ENCODE measurements at regions not wholly inside any gene's neighbourhood (a gene's known extent, or its start where the extent isn't known, plus 50 kb on each side); places are given as distances from the start of the nearest gene placed in this dataset.
"Not testable (repeated sequence)": the region's sequence is repeated elsewhere in the genome, so short reads cannot be mapped to it uniquely, and the experiment has no call there.

DNA sequence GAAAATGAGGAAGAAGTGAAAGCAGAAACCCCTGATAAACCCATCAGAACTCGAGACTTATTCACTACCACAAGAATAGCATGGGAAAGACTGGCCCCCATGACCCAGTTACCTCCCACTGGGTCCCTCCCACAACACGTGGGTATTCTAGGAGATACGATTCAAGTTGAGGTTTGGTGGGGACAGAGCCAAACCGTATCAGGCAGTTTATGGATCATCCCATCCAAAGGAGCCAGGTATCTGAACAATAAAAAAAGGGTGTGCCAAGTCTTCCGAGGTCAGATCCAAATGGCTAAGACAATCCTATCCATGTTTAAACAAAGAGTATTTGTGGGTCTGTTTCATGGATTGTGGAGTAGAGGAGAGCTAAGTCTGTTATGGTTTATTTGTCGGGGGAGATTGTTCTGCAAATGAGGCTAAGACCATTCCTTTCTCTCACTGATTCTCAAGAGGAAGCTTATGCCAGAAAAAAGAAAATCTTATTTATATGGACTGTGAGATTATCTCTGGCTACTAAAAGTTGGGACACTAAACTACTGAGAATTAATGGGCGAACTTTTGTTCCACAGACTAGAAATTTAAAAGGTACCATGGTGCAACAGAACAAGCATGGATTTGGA is 203.7 kb downstream of the IPMK start:
- Histone ChIP-seq H3K27me3 (ENCODE audit: control insufficient read depth, insufficient read depth, low read length) (0 out of 2 replicates have a peak, but pooled peaks cover under 1% of the 10 kb centered on the region), H3K27ac (ENCODE audit: low read length) (no peak overlapping the region), H3K36me3 (ENCODE audit: control insufficient read depth, insufficient read depth, low read length) (no peaks in the 10 kb centered on the region), H3K9me3 (ENCODE audit: control insufficient read depth, insufficient read depth, low read depth, low read length) (no peaks in the 10 kb centered on the region), H3K4me1 (ENCODE audit: control insufficient read depth, insufficient read depth, low read length) (no peaks in the 10 kb centered on the region), H3K4me3 (ENCODE audit: low read depth in 2 of 2, low read length in 2 of 2) (no peak overlapping the region)
- CTCF ChIA-PET, result no interaction called here
- POLR2A ChIA-PET, result no interaction called here
- no TSS peak for BruUV-seq (replicated peaks)
- TF ChIP-seq, protein P1, sequence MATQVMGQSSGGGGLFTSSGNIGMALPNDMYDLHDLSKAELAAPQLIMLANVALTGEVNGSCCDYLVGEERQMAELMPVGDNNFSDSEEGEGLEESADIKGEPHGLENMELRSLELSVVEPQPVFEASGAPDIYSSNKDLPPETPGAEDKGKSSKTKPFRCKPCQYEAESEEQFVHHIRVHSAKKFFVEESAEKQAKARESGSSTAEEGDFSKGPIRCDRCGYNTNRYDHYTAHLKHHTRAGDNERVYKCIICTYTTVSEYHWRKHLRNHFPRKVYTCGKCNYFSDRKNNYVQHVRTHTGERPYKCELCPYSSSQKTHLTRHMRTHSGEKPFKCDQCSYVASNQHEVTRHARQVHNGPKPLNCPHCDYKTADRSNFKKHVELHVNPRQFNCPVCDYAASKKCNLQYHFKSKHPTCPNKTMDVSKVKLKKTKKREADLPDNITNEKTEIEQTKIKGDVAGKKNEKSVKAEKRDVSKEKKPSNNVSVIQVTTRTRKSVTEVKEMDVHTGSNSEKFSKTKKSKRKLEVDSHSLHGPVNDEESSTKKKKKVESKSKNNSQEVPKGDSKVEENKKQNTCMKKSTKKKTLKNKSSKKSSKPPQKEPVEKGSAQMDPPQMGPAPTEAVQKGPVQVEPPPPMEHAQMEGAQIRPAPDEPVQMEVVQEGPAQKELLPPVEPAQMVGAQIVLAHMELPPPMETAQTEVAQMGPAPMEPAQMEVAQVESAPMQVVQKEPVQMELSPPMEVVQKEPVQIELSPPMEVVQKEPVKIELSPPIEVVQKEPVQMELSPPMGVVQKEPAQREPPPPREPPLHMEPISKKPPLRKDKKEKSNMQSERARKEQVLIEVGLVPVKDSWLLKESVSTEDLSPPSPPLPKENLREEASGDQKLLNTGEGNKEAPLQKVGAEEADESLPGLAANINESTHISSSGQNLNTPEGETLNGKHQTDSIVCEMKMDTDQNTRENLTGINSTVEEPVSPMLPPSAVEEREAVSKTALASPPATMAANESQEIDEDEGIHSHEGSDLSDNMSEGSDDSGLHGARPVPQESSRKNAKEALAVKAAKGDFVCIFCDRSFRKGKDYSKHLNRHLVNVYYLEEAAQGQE (IDR thresholded peaks at IDR 0.05; ENCODE audit: insufficient read depth in 1 of 2, low read depth in 2 of 2, low read length in 1 of 2), result no peak
- in situ Hi-C loops (cut with HindIII; ENCODE audit: low pct_unique_long_range_greater_than_20kb, low sequenced_read_pairs) (no loop called here), intact Hi-C loops (cut with micrococcal nuclease; ENCODE audit: unreplicated experiment) (loop anchor here (10.0 kb wide), 3 partner anchors 199 to 409 kb away; no protein-coding TSS in a partner anchor)
- ATAC-seq (no peak), DNase-seq (ENCODE audit: low read depth, low spot score) (no peak)

GRCh38 chr10:58058683-58059082 is 209.0 kb downstream of the IPMK start:
- ATAC-seq; intact Hi-C loops (cut with micrococcal nuclease; ENCODE audit: unreplicated experiment); H3K27ac ChIP-seq (ENCODE audit: low read length); H3K4me3 ChIP-seq (ENCODE audit: low read depth in 2 of 2, low read length in 2 of 2); H3K27me3 ChIP-seq (ENCODE audit: control insufficient read depth, insufficient read depth, low read length); POLR2A ChIA-PET; CTCF ChIA-PET; in situ Hi-C loops (cut with HindIII; ENCODE audit: low pct_unique_long_range_greater_than_20kb, low sequenced_read_pairs); H3K36me3 ChIP-seq (ENCODE audit: control insufficient read depth, insufficient read depth, low read length); BruUV-seq (replicated peaks); H3K9me3 ChIP-seq (ENCODE audit: control insufficient read depth, insufficient read depth, low read depth, low read length); DNase-seq (ENCODE audit: low read depth, low spot score); H3K4me1 ChIP-seq (ENCODE audit: control insufficient read depth, insufficient read depth, low read length): not testable (repeated sequence)
- TF ChIP-seq, protein P2, sequence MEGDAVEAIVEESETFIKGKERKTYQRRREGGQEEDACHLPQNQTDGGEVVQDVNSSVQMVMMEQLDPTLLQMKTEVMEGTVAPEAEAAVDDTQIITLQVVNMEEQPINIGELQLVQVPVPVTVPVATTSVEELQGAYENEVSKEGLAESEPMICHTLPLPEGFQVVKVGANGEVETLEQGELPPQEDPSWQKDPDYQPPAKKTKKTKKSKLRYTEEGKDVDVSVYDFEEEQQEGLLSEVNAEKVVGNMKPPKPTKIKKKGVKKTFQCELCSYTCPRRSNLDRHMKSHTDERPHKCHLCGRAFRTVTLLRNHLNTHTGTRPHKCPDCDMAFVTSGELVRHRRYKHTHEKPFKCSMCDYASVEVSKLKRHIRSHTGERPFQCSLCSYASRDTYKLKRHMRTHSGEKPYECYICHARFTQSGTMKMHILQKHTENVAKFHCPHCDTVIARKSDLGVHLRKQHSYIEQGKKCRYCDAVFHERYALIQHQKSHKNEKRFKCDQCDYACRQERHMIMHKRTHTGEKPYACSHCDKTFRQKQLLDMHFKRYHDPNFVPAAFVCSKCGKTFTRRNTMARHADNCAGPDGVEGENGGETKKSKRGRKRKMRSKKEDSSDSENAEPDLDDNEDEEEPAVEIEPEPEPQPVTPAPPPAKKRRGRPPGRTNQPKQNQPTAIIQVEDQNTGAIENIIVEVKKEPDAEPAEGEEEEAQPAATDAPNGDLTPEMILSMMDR (IDR thresholded peaks at IDR 0.05), result 0 out of 2 replicates have a peak, but pooled peaks have one; percentile 11

DNA sequence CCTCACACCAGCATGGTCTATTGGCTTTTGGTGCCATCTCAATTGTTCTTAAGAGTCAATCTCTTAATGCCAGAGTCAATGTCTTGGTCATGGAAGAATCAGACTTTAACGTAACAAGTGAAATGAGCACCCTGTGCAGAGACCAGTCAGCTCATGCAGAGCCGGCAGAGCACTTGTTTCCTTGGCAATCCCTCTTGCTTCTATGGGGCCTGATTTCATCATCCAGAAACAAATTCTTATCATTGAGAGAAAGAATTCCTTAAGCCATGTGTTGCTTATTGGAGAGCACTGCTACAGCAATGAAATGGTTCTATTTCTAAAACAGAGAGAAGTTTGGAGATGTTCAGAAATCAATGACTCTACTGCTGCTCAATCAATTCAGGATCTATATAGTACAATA is 212.8 kb downstream of the IPMK start:
- CTCF ChIA-PET, result no interaction called here
- Histone ChIP-seq H3K4me1 (ENCODE audit: control insufficient read depth, insufficient read depth, low read length) (no peaks in the 10 kb centered on the region), H3K36me3 (ENCODE audit: control insufficient read depth, insufficient read depth, low read length) (no peaks in the 10 kb centered on the region), H3K27me3 (ENCODE audit: control insufficient read depth, insufficient read depth, low read length) (no peaks in the 10 kb centered on the region), H3K4me3 (ENCODE audit: low read depth in 2 of 2, low read length in 2 of 2) (no peak overlapping the region), H3K27ac (ENCODE audit: low read length) (no peak overlapping the region), H3K9me3 (ENCODE audit: control insufficient read depth, insufficient read depth, low read depth, low read length) (no peaks in the 10 kb centered on the region)
- ATAC-seq (no peak), DNase-seq (ENCODE audit: low read depth, low spot score) (no peak)
- intact Hi-C loops (cut with micrococcal nuclease; ENCODE audit: unreplicated experiment) (no loop called here), in situ Hi-C loops (cut with HindIII; ENCODE audit: low pct_unique_long_range_greater_than_20kb, low sequenced_read_pairs) (no loop called here)
- no TSS peak for BruUV-seq (replicated peaks)
- POLR2A ChIA-PET, result no interaction called here
- TF ChIP-seq POLR2AphosphoS5 (IDR thresholded peaks at IDR 0.05; ENCODE audit: low read depth, low read length) (no peak), SIN3A (IDR thresholded peaks at IDR 0.05; ENCODE audit: borderline replicate concordance, insufficient read depth, low read depth, low read length) (no peak), TCF7L2 (IDR thresholded peaks at IDR 0.05; ENCODE audit: low read depth, low read length) (no peak)
- TF ChIP-seq, protein P1 (IDR thresholded peaks at IDR 0.05; ENCODE audit: insufficient read depth in 1 of 2, low read depth in 2 of 2, low read length in 1 of 2), result no peak
- TF ChIP-seq, protein P2 (IDR thresholded peaks at IDR 0.05), result no peak

All from Panc1 (cell line).